SK-N-SH treated with all-trans-retinoic acid at 6 μM for 48 hours (cell line): ENCODE measurements at regions not wholly inside any gene's neighbourhood (a gene's known extent, or its start where the extent isn't known, plus 50 kb on each side); places are given as distances from the start of the nearest gene placed in this dataset.

Experiments
- ZFP3 ChIP-seq: fragments of 250-450 bp; sonication (Bioruptor Pico); IDR thresholded peaks from 2 replicates; pipeline ENCODE4 v1.5.0; 2020; ENCODE audit warnings: mild to moderate bottlenecking, moderate library complexity
- TF ChIP-seq, protein P1 (sequence below): fragments of 250-450 bp; sonication (Bioruptor Pico); IDR thresholded peaks from 2 replicates; pipeline ENCODE4 v1.8.0; 2020; ENCODE audit warnings: mild to moderate bottlenecking, moderate library complexity, borderline replicate concordance

DNA sequence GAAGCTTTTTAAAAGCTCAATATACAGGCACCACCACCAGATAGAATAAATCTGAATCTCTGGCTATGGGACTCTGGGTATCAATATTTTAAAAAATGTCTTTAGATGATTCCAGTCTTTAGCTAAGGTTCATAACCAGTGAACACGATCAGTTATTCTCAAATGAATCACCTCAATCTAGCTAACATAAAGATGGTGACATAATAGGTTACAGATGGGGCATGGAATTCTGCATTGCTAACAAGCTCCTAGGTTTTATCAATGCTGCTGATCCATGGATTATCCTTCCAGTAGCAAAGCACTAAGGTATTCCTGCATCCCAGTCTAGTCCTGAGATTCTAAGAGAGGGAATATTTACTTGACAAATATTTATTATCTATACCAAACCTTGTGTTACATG lies 415.5 kb upstream of the CDH11 start:
- no peak for TF ChIP-seq ZFP3 (CRISPR knock-in tag)
- TF ChIP-seq, protein P1, sequence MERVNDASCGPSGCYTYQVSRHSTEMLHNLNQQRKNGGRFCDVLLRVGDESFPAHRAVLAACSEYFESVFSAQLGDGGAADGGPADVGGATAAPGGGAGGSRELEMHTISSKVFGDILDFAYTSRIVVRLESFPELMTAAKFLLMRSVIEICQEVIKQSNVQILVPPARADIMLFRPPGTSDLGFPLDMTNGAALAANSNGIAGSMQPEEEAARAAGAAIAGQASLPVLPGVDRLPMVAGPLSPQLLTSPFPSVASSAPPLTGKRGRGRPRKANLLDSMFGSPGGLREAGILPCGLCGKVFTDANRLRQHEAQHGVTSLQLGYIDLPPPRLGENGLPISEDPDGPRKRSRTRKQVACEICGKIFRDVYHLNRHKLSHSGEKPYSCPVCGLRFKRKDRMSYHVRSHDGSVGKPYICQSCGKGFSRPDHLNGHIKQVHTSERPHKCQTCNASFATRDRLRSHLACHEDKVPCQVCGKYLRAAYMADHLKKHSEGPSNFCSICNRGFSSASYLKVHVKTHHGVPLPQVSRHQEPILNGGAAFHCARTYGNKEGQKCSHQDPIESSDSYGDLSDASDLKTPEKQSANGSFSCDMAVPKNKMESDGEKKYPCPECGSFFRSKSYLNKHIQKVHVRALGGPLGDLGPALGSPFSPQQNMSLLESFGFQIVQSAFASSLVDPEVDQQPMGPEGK (CRISPR knock-in tag): no peak
